HG02981 (cell line): ENCODE measurements at regions not wholly inside any gene's neighbourhood (a gene's known extent, or its start where the extent isn't known, plus 50 kb on each side); places are given as distances from the start of the nearest gene placed in this dataset.
"Not testable (repeated sequence)": the region's sequence is repeated elsewhere in the genome, so short reads cannot be mapped to it uniquely, and the experiment has no call there.

Source experiments
- ATAC-seq: cut with Tn5 transposase; IDR thresholded peaks from one replicate; pipeline ENCODE4 v1.9.1; 2021; ENCODE audit warnings: mild to moderate bottlenecking, moderate library complexity; ENCODE audit not compliant: unreplicated experiment

DNA sequence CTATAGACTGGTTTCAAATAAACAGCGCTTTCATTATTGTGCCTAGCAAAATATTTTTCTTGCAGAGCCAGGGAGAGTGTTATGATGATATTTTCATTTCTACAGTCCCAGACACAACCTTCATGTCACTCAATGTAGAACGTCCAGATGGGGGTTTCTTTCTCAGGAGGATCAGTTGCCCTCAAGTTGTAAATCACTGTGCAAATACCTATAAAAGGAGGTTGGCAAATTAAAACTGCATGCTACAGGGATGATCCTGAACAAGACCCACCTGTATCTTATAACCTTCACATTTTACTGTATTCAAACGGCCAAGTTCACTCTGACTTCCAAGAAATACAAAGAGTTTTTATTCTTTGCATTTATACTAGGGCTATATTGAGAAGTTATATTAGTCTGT, 486.0 kb downstream of the EDEM1 start:
- ATAC-seq: no peak

DNA sequence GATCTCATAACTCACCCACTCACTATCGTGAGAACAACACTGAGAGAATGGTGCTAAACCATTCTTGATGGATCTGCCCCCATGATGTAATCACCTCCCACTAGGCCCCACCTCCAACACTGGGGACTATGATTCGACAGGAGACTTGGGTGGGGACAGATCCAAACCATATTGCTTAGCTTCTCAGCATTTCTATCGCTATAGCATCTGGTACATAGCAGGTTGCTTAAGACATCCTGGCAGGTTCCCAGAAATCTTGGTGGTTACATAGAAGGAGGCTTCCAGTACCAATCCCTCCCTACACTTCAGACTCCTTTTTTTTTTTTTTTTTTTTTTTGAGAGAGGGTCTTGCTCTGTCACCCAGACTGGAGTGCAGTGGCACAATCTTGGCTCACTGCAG, 487.8 kb downstream of the EDEM1 start:
- no peak for ATAC-seq

DNA sequence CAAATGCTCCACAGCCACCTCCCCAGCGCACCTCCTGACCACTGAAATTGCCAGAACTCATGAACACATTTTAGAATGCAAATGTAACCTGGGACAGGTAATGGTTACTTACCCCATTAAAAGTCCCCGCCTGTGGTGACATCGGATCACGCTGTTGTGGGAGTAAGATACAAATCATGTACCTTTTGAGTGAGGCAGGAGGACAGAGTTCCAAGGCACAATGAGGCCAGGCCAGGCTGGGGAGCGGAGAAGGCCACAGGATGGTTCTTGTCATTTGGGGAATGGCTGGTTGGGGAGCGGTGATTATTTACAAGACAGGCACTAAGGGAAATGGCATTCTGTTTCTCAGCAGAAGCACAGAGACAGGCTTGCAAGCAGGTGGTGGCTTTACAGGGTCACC, 490.0 kb downstream of the EDEM1 start:
- ATAC-seq: no peak

DNA sequence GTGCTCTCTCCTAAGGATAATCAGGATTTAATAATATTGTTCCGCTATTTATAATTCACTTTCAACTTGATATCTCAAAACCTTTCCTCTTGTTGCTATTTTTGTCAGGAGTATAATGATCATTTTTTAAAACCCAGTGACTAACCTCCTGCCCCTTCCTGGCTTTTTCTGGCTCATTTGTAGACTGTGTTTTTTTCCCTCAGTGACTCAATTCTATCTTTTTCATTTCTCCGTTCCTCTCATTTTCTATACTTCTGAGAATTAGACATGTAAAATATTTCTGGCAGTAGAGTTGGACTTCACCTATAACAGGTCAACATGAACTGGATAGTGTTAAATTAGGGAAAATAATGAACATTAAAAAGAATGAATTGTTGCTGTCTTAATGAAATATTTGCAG, 490.7 kb downstream of the EDEM1 start:
- ATAC-seq: no peak

DNA sequence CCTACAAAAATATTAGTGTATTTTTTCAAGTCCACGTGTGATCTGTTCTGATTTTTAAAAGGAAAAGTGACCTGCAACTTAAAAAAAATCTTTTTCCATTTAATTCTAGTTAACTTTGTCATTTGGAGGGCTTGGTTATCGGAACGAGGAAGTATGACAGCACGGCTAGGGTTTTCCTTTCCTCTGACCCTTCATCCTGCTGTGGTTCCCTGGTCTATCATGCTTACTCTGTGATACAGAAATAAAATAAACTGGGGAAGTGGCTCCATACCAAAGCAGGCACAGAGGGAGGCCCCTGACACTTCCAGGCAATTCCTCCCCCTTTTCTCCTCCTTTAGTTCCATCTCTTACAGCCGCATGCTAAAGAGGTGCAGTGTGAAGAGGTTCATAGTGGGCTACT, 491.3 kb downstream of the EDEM1 start:
- ATAC-seq: no peak

DNA sequence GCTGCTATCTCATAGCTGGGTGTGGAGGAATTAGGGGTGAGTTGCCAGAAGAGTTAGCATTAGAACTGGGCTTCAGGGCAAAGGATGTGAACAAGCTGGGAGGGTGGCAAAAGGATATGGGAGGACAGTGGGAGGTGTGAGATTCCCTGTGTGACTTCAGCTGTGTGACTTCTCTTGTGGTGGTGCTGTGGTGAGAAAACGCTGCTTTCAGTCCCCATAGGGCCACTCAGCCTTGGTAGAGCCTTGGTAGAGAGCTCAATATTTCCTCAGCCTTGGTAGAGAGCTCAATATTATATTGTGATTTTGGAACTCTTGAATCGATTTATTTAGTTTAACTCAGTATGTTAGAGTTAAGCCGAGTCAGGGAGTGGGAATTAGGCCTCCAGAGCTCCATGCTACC, 499.7 kb downstream of the EDEM1 start:
- no peak for ATAC-seq

DNA sequence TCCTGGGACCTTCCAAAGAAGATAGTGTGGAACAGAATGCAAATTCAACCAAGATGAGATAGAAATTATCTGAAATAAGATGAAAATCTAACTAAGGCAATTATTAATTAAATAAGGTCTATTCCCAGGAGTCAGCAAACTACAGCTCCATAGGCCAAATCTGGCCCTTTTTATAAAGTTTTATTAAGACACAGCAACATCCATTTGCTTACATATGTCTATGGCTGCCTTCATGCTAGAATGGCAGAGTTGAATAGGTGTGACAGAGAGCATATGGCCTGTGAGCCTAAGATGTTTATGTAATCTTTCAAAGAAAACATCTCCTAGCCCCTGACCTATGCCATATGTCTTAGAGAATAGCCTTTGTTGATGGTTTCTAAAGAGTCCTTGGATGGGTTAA, 503.0 kb downstream of the EDEM1 start:
- ATAC-seq: no peak

DNA sequence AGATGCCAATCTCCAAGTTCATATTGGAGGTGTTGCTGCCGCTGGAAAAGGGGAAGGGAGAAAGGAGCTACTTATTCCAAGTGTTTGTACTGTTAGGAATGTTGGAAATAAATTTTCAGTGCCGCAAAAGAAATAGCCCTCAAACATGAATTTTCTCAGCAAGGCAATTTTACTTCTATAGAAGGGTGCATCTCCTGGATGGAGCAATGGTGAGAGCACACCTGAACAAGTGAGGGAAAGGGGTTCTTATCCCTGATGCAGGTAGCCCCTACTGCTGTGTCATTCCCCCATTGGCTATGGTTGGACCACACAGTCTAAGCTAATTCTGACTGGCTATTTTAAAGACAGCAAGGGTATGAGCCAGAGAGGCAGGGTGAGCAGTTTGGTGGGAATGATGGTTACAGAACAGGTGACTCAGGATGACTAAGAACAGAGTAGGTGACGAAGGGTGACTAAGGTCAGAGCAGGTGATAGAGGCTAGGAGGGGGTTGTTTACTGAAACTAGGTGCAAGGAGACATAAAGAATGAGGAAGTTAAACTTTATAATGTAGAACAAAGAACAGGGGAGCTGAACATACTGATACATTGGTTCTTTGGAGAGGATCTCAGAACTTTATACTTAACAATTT, 503.5 kb downstream of the EDEM1 start:
- no peak for ATAC-seq

DNA sequence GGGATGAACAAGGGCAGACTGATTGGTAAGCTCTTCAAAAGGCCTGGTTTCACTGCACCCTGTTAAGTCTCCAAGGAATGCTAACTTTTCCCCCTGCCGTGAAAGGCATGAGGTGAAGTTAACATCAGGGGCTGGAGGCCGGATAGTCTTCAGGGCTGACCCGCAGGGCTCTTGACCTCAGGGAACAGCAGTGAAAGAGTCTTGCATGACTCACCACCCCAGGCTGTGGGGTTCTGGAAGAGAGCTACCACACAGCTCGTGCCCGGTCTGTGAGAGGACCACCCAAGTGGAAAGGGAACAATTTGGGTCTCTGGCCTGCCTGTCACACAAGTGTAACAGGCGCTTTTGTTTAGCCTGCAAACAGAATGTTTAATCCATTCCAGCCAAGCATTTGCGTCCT, 504.9 kb downstream of the EDEM1 start:
- no peak for ATAC-seq

DNA sequence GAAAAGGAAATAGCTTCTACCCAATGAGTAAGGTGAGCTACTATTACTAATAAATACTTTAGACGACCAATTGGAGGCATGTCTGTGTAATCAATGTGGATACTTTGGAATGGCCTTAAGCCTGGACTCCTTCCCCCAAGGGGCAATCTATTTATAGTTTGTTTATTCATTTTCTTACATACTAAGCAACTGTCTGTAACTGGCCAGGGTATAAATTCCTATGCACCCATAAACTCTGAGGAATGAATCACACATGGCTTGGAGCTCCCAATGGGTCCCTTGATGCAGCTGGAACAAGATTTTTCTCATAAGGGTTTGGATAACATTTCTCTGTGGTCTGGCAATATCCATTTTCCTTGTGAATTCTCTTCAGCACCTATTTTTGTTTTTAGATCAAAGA, 506.8 kb downstream of the EDEM1 start:
- no peak for ATAC-seq

DNA sequence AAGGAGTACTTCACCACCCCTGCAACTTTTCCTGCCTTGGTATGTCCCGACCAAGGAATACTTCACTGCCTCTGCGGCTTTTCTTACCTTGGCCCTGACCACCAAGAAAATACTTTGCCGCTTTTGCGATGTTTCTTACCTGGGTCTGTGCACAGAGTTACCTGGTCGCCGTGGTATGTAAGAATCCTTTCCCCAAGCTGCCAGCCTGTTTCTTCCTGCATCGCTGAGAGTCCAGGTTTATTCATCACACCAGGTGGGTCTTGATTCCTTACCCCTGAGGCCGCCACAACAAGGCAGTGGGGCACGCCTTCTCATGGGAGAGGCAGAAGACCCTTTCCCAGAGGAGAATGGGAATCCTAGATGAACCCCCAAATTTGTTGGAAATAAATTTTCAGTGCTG, 511.3 kb downstream of the EDEM1 start:
- ATAC-seq: no peak

DNA sequence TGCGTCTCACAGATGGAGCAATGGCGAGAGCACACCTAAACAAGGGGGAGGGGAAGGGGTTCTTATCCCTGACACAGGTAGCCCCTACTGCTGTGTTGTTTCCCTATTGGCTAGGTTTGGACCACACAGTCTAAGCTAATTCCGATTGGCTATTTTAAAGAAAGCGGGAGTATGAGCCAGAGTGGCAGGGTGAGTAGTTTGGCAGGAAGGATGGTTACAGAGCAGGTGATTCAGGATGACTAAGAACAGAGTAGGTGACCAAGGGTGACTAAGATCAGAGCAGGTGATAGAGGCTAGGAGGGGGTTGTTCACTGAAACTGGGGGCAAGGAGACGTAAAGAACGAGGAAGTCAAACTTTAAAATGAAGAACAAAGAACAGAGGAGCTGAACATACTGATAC, 511.8 kb downstream of the EDEM1 start:
- no peak for ATAC-seq

DNA sequence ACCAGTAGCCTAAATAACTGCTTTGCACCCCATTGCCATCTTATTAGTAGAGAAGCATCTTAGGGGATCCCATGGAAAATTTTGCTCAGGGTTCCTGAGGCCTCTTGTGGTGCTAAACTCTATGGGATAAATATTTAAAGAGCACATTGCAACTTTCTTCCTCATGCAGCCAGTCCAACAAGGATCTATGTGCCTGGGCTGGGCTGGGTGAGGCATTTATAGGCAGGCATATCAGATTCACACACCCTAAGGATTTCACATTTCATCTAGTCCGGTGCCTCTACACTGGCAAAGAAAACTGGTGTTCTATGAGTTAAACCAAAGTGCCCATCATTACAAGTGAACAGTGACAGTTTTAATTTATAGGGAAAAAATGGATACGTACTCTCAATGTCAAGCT, 512.3 kb downstream of the EDEM1 start:
- ATAC-seq: no peak

DNA sequence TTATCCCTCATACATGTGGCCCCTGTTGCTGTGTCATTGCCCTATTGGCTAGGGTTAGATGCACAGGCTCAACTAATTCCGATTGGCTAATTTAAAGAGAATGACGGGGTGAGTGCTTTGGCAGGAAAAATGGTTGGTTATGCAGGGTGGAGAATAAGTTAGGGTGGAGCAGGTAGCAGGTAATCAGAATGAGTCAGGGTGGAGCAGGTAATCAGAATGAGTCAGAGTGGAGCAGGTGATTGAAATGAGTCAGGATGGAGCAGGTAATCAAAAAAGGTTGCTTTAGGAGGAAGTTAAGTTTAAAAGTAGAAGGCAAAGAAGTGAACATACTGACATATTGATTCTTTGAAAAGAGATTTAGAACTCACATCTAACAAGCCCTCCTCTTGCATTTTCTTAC, 513.5 kb downstream of the EDEM1 start:
- ATAC-seq: not testable (repeated sequence)

DNA sequence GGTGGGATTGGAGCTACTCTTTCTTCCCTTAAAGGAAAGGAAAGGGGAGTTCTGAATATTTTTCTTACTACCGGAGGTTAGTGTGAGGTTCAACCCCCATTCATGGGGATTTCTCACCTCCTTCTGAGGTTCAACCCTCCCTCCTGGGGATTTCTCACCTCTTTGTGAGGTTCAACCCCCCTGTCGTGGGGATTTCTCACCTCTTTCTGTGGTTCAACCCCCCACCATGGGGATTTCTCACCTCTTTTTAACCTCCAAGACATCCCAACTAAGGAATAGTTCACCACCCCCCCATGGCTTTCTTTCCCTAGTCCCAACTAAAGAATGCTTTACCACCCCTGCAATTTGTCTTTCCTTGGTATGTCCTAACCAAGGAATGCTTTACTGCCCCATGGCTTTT, 520.3 kb downstream of the EDEM1 start:
- no peak for ATAC-seq

DNA sequence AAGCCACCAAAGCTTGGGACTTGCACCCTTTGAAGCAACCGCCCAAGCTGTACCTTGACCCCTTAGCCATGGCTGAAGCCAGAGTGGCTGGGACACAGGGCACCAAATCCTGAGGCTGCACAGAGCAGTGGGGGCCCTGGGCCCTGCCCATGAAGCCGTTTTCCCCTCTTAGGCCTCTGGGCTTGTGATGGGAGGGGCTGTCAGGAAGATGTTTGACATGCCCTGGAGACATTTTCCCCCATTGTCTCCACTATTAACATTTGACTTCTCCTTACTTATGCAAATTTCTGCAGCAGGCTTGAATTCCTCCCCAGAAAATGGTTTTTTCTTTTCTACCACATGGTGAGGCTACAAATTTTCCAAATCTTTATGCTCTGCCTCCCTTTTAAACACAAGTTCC, 522.2 kb downstream of the EDEM1 start:
- ATAC-seq: no peak

DNA sequence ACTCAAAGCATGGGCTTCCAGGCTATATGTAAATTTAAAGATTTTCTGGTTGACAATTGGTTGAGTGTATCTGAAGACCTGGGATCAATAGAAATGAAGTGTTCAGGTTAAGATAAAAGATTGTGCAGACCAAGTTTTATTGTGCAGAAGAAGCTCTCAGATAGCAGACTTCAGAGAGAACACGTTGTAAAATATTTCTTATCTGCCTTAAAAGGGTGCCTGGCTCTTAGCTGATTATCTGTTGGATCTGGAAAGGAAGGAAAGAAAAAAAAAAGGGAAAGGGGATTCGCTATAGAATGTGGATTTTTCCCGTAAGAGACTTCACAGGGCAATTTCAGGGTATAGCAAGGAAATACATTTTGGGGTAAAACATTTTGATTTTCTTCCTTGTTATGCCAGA, 523.2 kb downstream of the EDEM1 start:
- ATAC-seq: no peak

DNA sequence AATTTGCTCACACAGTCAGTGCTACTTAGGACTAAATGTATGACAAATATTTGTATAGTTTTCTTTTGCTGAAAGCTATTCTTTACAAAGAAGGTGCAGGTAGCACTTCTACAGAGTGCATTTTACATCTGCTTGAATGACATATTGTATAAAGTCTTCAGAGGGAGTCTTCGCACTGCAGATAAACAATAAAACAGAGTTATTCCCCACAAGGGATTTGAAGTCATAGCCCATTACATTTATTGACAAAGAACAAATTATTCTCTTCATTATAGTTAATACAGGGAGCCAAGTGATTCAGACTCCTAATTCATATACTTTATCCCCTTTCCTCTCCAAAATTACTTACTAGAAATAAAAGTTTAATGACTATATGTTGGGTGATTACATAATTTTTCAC, 529.7 kb downstream of the EDEM1 start:
- no peak for ATAC-seq

DNA sequence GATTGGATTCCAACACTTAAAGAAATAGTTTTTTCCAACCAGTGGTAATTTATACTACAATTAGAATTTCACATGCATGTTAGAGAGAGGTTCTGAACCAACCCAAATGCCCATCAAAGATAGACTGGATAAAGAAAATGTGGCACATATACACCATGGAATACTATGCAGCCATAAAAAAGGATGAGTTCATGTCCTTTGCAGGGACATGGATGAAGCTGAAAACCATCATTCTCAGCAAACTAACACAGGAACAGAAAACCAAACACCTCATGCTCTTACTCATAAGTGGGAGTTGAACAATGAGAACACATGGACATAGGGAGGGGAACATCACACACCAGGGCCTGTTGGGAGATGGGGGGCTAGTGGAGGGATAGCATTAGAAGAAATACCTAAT, 532.2 kb downstream of the EDEM1 start:
- ATAC-seq: not testable (repeated sequence)

DNA sequence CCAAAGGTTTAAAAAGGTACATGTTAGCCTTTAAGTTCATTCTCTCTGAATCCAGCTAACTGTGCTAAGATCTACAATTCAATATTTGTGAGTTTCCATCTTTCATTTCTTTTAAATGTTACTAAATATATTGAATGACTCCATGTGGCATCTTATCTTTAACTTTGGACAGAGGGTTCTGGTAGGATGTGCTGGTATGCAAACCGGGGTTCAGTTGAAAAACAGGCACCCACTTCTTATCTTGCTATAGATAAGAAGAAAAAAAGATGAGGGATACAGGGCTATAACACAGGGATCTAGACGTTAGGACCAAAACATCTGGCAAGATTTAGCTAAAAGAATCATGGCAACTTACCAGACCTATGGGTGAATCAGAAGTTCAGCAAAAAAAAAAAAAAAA, 538.3 kb downstream of the EDEM1 start:
- no peak for ATAC-seq

DNA sequence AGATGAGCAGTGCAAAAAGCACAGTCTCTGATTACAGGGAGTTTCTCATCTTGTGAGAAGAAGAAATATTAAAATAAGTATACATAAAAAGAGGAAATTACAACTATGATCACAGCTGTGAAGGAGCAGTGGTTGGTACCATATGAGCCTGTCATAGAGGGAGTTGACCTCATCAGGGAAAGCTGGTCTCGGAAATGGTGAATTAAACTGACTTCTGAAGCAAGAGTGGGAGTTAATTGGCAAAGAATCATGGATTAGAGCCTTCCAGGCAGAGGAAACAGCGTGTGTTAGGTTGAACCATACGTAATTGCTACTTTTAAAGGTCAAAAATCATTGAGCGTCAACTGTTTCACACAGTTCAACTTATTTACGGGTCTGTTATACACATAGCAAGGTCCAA, 539.1 kb downstream of the EDEM1 start:
- ATAC-seq: no peak

DNA sequence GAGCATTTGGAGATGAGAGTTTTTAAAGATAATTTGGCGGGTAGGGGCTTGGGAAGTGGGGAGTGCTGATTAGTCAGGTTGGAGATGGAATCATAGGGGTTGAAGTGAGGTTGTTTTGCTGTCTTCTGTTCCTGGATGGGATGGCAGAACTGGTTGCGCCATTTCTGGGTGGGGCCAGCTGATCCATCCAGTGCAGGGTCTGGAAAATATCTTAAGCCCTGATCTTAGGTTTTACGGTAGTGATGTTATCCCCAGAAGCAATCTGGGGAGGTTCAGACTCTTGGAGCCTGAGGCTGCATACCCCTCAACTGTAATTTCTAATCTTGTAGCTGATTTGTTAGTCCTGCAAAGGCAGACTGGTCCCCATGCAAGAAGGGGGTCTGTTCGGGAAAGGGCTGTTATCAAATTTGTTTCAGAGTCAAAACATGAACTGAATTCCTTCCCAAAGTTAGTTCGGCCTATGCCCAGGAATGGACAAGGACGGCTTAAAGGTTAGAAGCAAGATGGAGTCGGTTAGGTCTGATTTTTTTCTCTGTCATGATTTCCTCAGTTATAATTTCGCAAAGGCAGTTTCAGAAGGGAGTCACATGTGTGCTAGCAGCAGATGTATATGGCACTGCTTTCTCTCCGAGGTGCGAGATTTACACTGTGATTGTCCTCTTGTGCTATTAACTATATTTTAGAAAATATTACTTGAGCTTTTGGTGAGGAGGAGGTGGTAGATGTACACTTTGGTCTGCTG, 540.4 kb downstream of the EDEM1 start:
- no peak for ATAC-seq

DNA sequence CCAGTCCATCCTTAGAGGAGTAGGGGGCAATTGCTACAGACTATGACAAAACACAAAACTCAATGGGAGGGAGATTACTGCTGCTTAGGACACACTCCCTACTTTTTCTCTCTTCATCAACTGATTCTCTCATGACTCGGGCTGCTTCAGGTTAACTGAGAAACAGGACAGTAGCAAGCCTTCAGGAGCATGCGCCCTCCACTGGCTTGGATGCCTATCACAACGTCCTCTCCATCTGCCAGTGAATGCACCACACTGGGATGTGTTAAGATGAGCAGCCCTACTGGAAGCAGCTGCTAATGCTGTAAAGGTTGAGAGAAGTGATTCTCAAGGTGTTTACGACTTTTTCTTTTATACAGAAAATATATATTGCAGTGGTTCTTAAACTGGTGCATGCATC, 542.3 kb downstream of the EDEM1 start:
- ATAC-seq: no peak
